K562 (cell line): ENCODE measurements at regions not wholly inside any gene's neighbourhood (a gene's known extent, or its start where the extent isn't known, plus 50 kb on each side); places are given as distances from the start of the nearest gene placed in this dataset. TPM values are rescaled to one million over a fixed set of nuclear protein-coding genes. Genes with fewer than 3 reads are reported as not detected.
A peak's percentile ranks its signal among the peaks of the same experiment; 100 is the strongest.

Source experiments
- ATAC-seq: fragments of 200-7000 bp; cut with Tn5 transposase; 3 replicates; pipeline ENCODE4 v1.9.1; 2020; ENCODE audit warnings: moderate library complexity
- BruUV-seq: library from RNA; stranded (reverse); fragments of 400-500 nt; replicated peaks from 2 replicates; lab custom pipeline; 2021; lab: Mats Ljungman, UMichigan
- CTCF ChIA-PET: fragments of 300-600 bp; formaldehyde crosslinking; extraction: SDS; loops from one replicate; lab custom pipeline; 2021; ENCODE audit warnings: low intra/inter-chr PET ratio; lab: Yijun Ruan, JAX
- POLR2A ChIA-PET: fragments of 300-600, 350-650 bp; sonication (Branson Sonifier 250); formaldehyde crosslinking; extraction: SDS; loops from one replicate; lab custom pipeline; 2021; ENCODE audit warnings: antibody characterized with exemption, inconsistent platforms; lab: Yijun Ruan, JAX
- DNase-seq, 4 experiments: peaks; one replicate each; pipeline versions ENCODE4 v3.0.0 to v3.0.0-alpha.2; 2011 to 2018; ENCODE audit warnings: low spot score in 3 of 4, mixed read lengths in 3 of 4; ENCODE audit errors: extremely low read depth in 1 of 4
- FAIRE-seq: peaks from 2 replicates; lab custom pipeline; 2011; peaks lifted over from hg19 to GRCh38; lab: Jason Lieb, UNC
- H2AFZ ChIP-seq: 2 replicates; pipeline ENCODE4 v1.6.0; 2011; ENCODE audit warnings: low read depth, low read length, control low read depth, inconsistent platforms
- H3K27ac ChIP-seq: fragments of 200-600 bp; 3 replicates; pipeline ENCODE4 v1.8.0; 2011; ENCODE audit warnings: low read depth, mild to moderate bottlenecking, control low read depth, inconsistent platforms, low read length, moderate library complexity, mixed read lengths; ENCODE audit errors: extremely low read depth
- H3K27me3 ChIP-seq, 2 experiments: fragments of 300-600 bp in 1 of 2; 2 replicates in 1 of 2; 3 replicates in 1 of 2; pipeline versions ENCODE4 v1.6.0 to v1.8.0; 2011; ENCODE audit warnings: inconsistent platforms in 2 of 2, low read length in 2 of 2, mild to moderate bottlenecking in 1 of 2, mixed read lengths in 1 of 2, moderate library complexity in 1 of 2; ENCODE audit not compliant: control insufficient read depth in 2 of 2, insufficient read depth in 2 of 2
- H3K36me3 ChIP-seq: fragments of 300-600 bp; 3 replicates; pipeline ENCODE4 v1.8.0; 2011; ENCODE audit warnings: mild to moderate bottlenecking, low read length, inconsistent platforms; ENCODE audit not compliant: control insufficient read depth, insufficient read depth
- H3K4me1 ChIP-seq, 2 experiments: fragments of 200-600 bp in 1 of 2; replicated peaks in 1 of 2; 2 replicates in 1 of 2; 3 replicates in 1 of 2; pipeline versions ENCODE4 v1.5.1 to v1.8.0; 2011; ENCODE audit warnings: inconsistent platforms in 2 of 2, low read length in 2 of 2, mild to moderate bottlenecking in 1 of 2, mixed read lengths in 1 of 2, moderate library complexity in 1 of 2; ENCODE audit not compliant: control insufficient read depth in 2 of 2, insufficient read depth in 2 of 2
- H3K4me2 ChIP-seq: 2 replicates; pipeline ENCODE4 v1.6.1; 2011; ENCODE audit warnings: low read length, control low read depth, inconsistent platforms, mixed read lengths; ENCODE audit not compliant: insufficient read depth
- H3K4me3 ChIP-seq: fragments of 200-600 bp; sonication (generic), shearing (Covaris generic); 2 replicates; pipeline ENCODE4 v1.5.1; 2016; ENCODE audit warnings: control low read depth, inconsistent platforms
- H3K79me2 ChIP-seq: fragments of 200-600 bp; 3 replicates; pipeline ENCODE4 v1.8.0; 2011; ENCODE audit warnings: low read length, inconsistent platforms; ENCODE audit not compliant: control insufficient read depth, insufficient read depth
- H3K9ac ChIP-seq, 2 experiments: 2 replicates each; pipeline versions ENCODE4 v1.6.0 to v1.6.1; 2011; ENCODE audit warnings: low read depth in 2 of 2, low read length in 2 of 2, control low read depth in 1 of 2, inconsistent platforms in 1 of 2, mild to moderate bottlenecking in 1 of 2, mixed read lengths in 1 of 2; ENCODE audit not compliant: insufficient read depth in 1 of 2
- H3K9me1 ChIP-seq: one replicate; pipeline ENCODE4 v1.6.0; 2011; ENCODE audit warnings: inconsistent platforms, mild to moderate bottlenecking, low read length, moderate library complexity; ENCODE audit not compliant: control insufficient read depth, insufficient read depth
- H3K9me3 ChIP-seq: replicated peaks from 2 replicates; pipeline ENCODE4 v1.5.1; 2011; ENCODE audit warnings: low read depth, low read length, inconsistent platforms; ENCODE audit not compliant: control insufficient read depth, insufficient read depth
- H4K20me1 ChIP-seq: replicated peaks from 2 replicates; pipeline ENCODE4 v1.6.1; 2011; ENCODE audit warnings: low read length, inconsistent platforms, mixed read lengths; ENCODE audit not compliant: control insufficient read depth, insufficient read depth
- CBFA2T3 ChIP-seq: fragments of 450-650 bp; IDR thresholded peaks from 2 replicates; pipeline ENCODE4 v1.6.1; 2017
- GABPA ChIP-seq: fragments of 200-800 bp; sonication (Bioruptor generic); conservative IDR thresholded peaks from 2 replicates; pipeline ENCODE4 v1.6.1; 2016; ENCODE audit warnings: low read depth, missing genetic modification characterization, missing compliant biosample characterization
- POLR2AphosphoS5 ChIP-seq: IDR thresholded peaks from 2 replicates; pipeline ENCODE4 v1.6.1; 2011; ENCODE audit warnings: mild to moderate bottlenecking, low read depth, low read length, moderate library complexity; ENCODE audit not compliant: control insufficient read depth, insufficient read depth
- WGBS: fragments of 100-300 bp; shearing (Covaris generic); methylation state at CpG from one replicate; pipeline ENCODE4 v1.1.6; 2016; ENCODE audit warnings: low coverage, mixed read lengths; ENCODE audit not compliant: insufficient coverage; ENCODE audit errors: missing lambda C conversion rate; 5-methylcytosine and 5-hydroxymethylcytosine counted together
- in situ Hi-C: fragments of 300-500 bp; cut with MboI; formaldehyde crosslinking; loops from 4 replicates; pipeline ENCODE4 v1.15.0; 2018; ENCODE audit warnings: inconsistent platforms, mixed read lengths
- intact Hi-C: fragments of 100-400 bp; cut with micrococcal nuclease; formaldehyde crosslinking; loops from 2 replicates; pipeline ENCODE4 v1.14.2; 2022
- small RNA-seq: library from RNA; depleted of rRNA; stranded (forward); fragments of <200 nt; gene quantifications from one replicate; pipeline ENCODE3, GENCODE V24; 2014

DNA sequence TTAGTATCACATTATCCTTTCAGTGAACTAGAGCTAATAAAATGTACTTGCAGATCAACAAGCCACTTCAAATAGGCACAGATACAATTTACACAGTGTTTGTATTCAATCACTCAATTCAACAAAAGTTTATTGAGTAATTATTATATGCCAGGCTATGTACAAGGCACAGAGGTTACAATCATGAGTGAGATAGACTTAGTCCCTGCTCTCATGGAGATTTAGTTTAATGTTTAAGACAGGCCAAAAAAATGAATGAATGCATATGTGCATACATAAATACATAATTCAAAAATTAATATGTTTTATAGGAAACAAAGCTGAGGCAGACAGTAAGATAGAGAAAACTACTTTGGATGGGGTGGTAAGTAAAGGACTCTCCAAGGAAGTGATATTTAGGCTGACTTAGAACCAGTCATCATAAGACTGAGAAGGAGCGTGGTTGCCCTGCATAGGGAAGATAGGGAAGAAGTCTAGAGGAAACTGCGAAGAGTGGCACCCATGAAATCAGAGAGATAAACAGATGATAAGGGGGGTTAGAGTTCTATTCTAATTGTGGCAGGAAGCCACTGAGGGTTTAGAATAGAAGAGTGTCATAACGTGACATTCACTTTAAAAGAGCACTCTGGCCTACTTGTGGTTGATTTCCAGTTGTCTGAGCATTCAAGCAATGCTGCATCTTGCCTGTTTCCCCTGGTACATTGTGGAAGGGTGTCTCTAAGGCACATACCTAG lies 49.7 kb upstream of the GRAMD2B start:
- peaks cover 0 to 3% of the 10 kb centered on the region in 2 experiments; a peak in 3 of 5 replicates for H3K4me1 ChIP-seq
- BruUV-seq, result no TSS peak
- intact Hi-C loops, result no loop called here
- in situ Hi-C loops, result no loop called here
- POLR2A ChIA-PET, result no interaction called here
- H3K4me3 ChIP-seq, result no peak overlapping the region
- no peak overlapping the region for H3K9ac ChIP-seq
- no peaks in the 10 kb centered on the region for H3K79me2 ChIP-seq
- 18% methylated on average over 3 of the region's 3 CpGs for WGBS
- peak overlapping the region; percentile 57; the same call in 1 of the 2 replicates for H2AFZ ChIP-seq
- H3K36me3 ChIP-seq, result no peaks in the 10 kb centered on the region
- no peaks in the 10 kb centered on the region for H4K20me1 ChIP-seq
- ATAC-seq (no peak; the same call in 2 of the 3 replicates), FAIRE-seq (no peak), DNase-seq (no peak)
- CTCF ChIA-PET, result no interaction called here
- H3K9me3 ChIP-seq, result no peaks in the 10 kb centered on the region
- no peak overlapping the region for H3K4me2 ChIP-seq
- TF ChIP-seq POLR2AphosphoS5 (no peak), GABPA (tag) (0 out of 2 replicates have a peak, but pooled peaks have one; percentile 5), CBFA2T3 (peak; percentile 24; the same call in 1 of the 2 replicates)
- no peak overlapping the region for H3K27ac ChIP-seq
- H3K27me3 ChIP-seq, result no peaks in the 10 kb centered on the region; a peak in 1 of 5 replicates
- H3K9me1 ChIP-seq, result no peaks in the 10 kb centered on the region

Small RNA genes in the stretch of these regions (small RNA-seq; reads per million reads assigned to genes)
- gene HMGB1P22, result not detected
- gene RN7SKP117, result not detected
